NCI-H1417 treated with DMSO at 0.1 percent for 48 hours (cell line): ENCODE measurements at regions not wholly inside any gene's neighbourhood (a gene's known extent, or its start where the extent isn't known, plus 50 kb on each side); places are given as distances from the start of the nearest gene placed in this dataset.
"Not testable (repeated sequence)": the region's sequence is repeated elsewhere in the genome, so short reads cannot be mapped to it uniquely, and the experiment has no call there.

ENCODE experiments used
- DNase-seq: peaks from one replicate; lab custom pipeline; 2025; lab: John Stamatoyannopoulos, UW

GRCh38 chr1:95669638-95670037 lies 435.6 kb downstream of the RWDD3 start:
- DNase-seq, result not testable (repeated sequence)

- no peak for DNase-seq
Measured at GRCh38 chr1:95671098-95671497, 437.1 kb downstream of the RWDD3 start.

GRCh38 chr1:95679262-95679661 lies 445.3 kb downstream of the RWDD3 start:
- no peak for DNase-seq

- DNase-seq, result peak; percentile 30
Measured at GRCh38 chr1:95685081-95685480, 451.1 kb downstream of the RWDD3 start.

GRCh38 chr1:95686217-95686616 lies 452.2 kb downstream of the RWDD3 start:
- DNase-seq, result no peak

GRCh38 chr1:95699149-95699953 lies 465.3 kb downstream of the RWDD3 start:
- no peak for DNase-seq

- DNase-seq, result no peak
Measured at GRCh38 chr1:95701450-95702173, 467.6 kb downstream of the RWDD3 start.

- DNase-seq, result no peak
Measured at GRCh38 chr1:95703046-95703445, 469.0 kb downstream of the RWDD3 start.

- DNase-seq, result no peak
Measured at GRCh38 chr1:95716097-95716496, 482.1 kb downstream of the RWDD3 start.

GRCh38 chr1:95716550-95716949 lies 482.5 kb downstream of the RWDD3 start:
- no peak for DNase-seq

- DNase-seq, result no peak
Measured at GRCh38 chr1:95723346-95723745, 489.3 kb downstream of the RWDD3 start.

- DNase-seq, result no peak
Measured at GRCh38 chr1:95728841-95729240, 494.8 kb downstream of the RWDD3 start.

- no peak for DNase-seq
Measured at GRCh38 chr1:95730986-95731385, 497.0 kb downstream of the RWDD3 start.

GRCh38 chr1:95731466-95731865 lies 497.5 kb downstream of the RWDD3 start:
- no peak for DNase-seq

- no peak for DNase-seq
Measured at GRCh38 chr1:95733031-95733430, 499.0 kb downstream of the RWDD3 start.

GRCh38 chr1:95733671-95734070 lies 499.7 kb downstream of the RWDD3 start:
- no peak for DNase-seq

GRCh38 chr1:95734560-95734959 lies 500.6 kb downstream of the RWDD3 start:
- DNase-seq, result no peak

GRCh38 chr1:95742591-95743089 lies 508.6 kb downstream of the RWDD3 start:
- DNase-seq, result no peak

- DNase-seq, result no peak
Measured at GRCh38 chr1:95744731-95745130, 510.7 kb downstream of the RWDD3 start.

GRCh38 chr1:95752515-95753381 lies 518.7 kb downstream of the RWDD3 start:
- DNase-seq, result no peak

- DNase-seq, result no peak
Measured at GRCh38 chr1:95753382-95754016, 519.5 kb downstream of the RWDD3 start.

GRCh38 chr1:95754412-95754811 lies 520.4 kb downstream of the RWDD3 start:
- no peak for DNase-seq
